HG02763 (cell line): ENCODE measurements at regions not wholly inside any gene's neighbourhood (a gene's known extent, or its start where the extent isn't known, plus 50 kb on each side); places are given as distances from the start of the nearest gene placed in this dataset.
"Not testable (repeated sequence)": the region's sequence is repeated elsewhere in the genome, so short reads cannot be mapped to it uniquely, and the experiment has no call there.

Experiments
- ATAC-seq: cut with Tn5 transposase; IDR thresholded peaks from one replicate; pipeline ENCODE4 v1.9.1; 2021; ENCODE audit warnings: mild to moderate bottlenecking, moderate library complexity; ENCODE audit not compliant: unreplicated experiment

DNA sequence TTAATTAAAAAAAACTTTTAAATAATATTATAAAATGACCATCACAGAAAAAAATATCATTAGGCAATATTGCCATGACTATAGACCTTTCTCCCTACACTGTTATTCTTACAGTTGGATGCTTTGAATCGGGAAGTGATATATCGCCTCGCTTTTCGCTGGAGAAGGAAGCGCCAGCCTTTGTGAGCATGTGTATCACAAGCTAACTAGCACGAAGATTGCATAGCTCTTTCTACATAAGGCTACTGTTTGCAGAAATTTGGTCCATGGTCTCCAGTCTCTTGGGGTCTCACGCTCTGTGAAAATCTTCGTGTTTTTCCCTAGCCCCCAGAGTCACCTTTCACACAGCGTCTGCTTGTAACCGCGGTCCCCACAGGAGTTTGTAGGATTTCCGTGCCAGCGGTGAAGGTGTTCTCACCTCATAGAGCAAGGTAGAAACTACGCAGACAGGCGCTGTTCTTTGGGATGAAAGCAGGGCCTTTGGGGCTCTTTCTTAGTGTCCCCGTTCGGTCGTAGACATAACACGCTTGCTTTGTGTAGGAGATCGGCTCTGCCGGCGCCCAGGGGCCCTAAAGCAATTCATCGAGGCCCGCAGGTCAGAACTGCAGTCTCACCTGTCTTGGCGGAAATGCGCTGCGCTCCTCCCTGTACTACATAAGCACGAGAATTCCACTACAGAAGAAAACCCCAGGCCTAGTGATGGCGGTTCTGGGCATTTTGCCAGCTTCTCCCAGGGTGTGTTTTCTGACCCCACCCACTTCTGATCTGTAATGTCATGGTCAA is 214.5 kb upstream of the NOTCH2NLA start:
- not testable (repeated sequence) for ATAC-seq

DNA sequence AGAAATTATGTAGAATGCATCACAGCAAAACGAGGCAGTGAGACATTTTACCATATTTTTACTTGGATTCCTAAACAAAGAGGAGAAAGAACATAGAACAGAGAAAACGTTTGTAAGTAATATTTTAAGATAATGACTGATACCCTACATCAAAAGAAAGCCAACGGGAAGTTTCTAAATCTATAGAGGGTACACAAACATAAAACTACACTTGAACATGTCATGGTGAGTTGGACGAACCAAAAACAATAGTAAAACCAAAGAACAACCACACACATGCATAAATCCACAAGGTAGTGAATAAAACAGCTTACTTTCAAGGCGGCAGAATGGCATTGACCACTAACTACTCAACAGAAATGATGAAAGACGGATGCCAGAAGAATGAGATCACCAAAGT is 209.7 kb upstream of the NOTCH2NLA start:
- ATAC-seq = not testable (repeated sequence)

DNA sequence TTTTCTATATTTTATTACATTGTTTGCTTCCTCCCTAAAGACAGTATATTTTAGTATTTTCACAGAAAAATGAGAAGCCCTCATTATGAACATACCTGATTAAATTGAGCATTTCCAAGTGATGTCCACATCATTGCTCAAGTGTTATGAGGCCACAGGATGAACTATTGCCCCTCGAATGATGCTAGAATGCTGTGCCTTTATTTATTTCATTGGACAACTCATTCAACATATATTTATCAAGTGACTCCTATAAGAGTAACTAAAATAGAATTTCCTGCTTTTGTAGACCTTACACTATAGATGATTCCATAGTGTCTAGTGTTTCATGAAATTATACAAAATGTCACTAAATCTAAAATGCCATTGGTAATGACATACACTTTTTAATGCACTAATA is 187.8 kb upstream of the NOTCH2NLA start:
- ATAC-seq = not testable (repeated sequence)

DNA sequence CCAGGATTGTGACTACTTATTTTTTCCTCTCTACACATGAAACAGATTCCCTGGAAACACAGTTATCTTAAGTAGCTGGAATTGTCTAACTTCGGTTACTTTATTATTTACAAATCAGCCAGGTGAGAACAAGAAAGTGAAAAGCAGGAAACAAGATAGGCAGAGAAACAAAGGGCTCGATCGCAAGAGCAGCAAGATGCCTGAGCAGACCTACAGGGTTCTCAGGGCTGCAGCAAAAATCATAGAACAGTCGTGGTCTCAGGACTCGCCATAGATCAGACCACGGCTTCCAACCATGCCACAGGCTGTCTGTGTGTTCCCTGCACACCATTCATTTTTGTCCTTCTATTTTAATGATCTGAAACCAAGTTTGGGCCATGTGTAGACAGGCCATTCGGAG is 186.2 kb upstream of the NOTCH2NLA start:
- ATAC-seq = not testable (repeated sequence)

DNA sequence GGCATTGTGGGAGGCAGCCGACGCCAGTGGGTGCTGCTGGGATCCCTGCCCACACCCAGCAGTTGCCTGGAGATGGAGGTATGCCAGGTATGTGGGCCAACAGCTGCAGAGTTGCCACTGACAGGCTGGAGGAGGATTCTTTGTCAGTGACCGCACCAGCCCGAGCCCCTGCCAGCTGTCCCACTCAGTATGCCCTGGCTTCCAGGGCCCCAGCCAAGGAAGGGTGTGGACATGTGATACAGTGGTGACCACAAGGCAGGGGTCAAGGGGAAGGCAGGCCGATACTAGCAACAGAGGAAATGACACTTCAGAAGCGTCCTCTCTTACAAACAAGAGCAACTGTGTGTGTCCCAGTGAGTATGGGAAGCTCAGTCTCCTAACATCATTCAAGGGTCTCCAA is 185.1 kb upstream of the NOTCH2NLA start:
- ATAC-seq = not testable (repeated sequence)

DNA sequence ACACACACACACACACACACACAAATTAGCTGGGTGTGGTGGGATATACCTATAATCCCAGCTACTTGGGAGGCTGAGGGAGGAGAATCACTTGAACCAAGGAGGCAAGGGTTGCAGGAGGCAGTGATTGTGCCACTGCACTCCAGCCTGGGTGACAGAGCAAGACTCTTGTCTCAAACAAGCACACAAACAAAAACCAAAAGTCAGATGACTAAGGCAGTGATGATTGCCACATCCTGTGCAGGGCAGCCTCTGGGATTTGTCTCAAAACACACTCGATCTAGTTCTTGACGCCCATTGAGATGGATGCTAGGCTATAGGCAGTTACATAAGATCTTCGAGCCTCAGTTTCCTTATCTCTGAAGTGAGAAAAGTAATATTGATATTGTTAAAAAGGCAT is 183.1 kb upstream of the NOTCH2NLA start:
- ATAC-seq = not testable (repeated sequence)

DNA sequence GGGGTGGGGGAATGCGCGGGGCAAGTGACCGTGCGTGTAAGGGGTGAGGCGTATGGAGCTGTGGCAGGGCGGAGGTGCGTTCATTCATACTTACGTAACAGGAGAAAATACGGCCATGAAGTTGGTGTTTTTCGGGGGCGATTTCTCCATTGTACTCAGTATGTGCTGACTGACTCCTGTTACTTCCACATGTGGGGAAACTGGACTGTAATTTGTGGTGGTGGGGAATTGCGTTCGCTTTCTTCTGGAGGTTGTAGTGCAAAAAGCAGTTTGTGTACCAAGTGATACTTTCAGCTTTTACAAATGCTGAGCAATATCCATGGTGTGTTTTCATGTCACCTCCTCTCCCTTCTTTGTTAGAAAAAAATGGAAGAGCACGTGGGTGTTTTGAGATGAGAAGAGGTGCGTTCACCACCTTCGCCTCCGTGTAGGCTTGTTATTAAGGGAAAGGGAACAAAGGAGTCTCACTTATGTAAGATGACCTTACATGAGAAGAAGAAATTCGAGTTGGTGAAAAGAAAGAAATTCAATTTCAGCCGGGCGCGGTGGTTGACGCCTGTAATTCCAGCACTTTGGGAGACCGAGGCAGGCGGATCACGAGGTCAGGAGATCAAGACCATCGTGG is 181.1 kb upstream of the NOTCH2NLA start:
- ATAC-seq = not testable (repeated sequence)

DNA sequence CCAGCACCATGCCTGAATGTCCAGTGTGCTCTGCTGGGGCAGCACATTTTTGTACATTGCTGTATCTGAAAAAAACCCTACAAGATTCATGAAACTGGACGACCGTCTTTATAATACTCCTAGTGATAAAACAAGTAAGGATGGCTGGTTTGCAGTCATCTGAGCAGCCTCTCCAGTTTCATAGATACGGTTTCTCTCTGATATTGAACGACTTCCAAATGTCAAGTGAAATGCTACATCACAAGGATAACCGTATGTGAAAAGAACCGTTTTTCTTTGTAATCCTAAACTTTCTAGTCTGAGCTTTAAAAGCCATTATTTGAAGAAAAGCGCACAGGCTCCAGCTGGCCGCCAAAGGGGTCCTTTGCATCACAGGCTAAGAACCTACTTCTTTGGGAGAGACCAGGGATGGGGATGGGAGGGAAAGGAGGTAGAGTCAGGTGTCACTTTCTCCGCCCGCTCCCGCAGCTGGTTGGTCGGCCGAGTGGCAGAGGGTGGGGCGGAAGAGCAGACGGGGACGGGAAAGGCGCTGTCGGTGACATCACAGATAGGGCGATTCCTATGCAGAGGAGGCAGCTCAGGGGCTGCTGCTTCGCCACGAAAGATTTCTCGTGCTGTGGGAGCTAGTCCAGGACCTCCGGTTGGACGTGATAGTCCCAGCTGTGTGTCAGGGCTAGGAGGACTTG is 180.4 kb upstream of the NOTCH2NLA start:
- not testable (repeated sequence) for ATAC-seq

DNA sequence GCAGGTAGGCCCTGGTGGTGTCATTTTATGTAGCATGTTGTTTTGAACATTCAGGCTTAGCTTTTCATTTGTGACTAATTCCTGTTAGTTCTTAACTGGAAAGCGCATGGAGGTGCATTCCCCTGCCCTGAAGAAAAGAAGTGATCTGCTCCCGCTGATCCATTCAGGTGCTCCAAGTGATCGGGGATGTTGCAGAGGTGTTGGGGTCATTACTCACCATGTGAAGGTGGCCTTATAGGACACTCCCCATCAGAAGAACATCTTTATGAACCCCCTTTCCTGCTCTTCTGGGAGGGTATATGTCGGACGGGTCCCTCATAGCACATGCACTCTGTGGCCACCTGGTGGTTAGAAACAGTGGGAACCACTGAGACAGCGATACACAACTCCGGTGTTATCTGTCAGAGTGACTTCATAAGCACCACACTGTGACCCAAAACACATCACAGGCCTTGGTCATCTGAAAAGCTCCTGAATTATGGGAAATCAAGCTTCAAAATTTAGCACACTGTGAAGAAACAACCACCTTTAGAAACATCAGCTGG is 172.5 kb upstream of the NOTCH2NLA start:
- not testable (repeated sequence) for ATAC-seq

DNA sequence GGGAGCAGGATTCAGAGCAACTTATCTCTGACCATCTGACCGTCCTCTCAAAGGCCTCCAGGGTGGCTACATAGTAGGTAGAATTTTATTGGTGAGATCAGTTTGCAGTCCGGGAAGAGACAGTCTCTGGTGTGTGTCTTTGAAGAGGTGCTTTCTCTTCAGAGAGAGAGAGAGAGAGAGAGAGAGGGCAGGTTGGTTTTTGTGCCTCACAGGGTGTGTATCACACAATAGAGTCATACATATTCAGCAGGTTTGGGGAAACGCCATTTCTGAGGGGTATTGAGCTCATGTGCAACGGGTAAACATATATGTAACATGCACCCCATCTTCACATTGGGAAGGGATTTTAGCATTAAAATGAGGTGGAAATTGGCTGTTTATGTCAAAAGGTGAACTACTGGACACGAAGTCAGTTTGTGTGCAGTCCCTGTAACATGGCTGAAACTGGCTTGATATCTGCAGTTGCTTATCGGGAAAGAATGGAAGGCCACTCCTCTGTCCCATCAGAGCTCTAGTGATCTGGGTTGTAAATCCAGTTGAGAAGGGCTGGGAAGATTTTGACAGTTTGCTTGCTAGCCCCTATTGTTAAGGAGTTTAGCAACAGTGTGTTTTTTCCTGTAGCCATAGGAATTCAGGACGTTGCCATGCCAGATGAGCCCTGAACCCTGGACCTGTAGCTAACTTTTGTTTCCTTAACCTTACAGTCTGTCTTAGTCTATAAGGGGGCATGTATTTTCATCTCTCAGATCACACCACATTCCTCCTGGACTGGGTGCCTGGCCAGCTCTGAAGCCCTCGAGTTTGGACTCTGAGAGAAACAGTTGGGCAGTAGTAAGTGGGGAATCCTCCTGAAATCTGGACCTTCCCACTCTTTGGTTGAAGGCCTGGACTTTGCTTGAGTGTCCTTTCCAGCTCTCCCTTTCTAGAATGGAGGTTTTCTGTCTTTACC is 171.6 kb upstream of the NOTCH2NLA start:
- not testable (repeated sequence) for ATAC-seq

DNA sequence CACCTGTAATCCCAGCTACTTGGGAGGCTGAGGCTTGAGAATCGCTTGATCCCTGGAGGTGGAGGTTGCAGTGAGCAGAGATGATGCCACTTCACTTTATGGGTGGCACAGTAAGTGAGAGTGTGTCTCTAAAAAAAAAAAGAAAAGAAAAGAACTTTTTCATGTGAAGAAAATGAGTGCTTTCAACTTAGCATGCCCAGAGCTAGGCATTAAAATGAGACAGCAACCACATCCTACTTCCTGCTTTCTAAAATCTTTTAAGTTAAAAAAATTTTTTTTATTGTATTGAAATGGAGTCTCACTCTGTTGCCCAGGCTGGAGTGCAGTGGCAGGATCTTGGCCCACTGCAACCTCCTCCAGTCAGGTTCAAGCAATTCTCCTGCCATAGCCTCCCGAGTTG is 170.4 kb upstream of the NOTCH2NLA start:
- ATAC-seq = not testable (repeated sequence)

DNA sequence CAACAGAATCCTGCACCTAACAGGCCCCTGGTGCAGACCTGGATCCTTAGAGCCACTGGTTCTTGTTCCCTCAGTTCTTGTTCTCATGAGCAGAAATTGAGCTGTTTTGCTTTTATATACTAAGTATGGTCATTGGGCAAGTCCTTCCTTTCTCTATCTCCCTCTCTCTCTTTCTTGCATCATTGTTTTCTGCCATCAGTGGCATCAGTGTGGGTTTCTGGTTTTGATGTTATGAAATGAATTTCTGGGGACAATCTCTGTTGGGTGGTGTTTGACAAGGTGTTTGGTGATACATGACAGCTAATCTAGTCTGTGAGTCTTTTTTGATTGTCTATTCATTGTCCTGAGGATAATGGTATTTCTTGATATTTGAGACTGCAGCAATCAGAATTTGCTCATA is 168.0 kb upstream of the NOTCH2NLA start:
- ATAC-seq = not testable (repeated sequence)

DNA sequence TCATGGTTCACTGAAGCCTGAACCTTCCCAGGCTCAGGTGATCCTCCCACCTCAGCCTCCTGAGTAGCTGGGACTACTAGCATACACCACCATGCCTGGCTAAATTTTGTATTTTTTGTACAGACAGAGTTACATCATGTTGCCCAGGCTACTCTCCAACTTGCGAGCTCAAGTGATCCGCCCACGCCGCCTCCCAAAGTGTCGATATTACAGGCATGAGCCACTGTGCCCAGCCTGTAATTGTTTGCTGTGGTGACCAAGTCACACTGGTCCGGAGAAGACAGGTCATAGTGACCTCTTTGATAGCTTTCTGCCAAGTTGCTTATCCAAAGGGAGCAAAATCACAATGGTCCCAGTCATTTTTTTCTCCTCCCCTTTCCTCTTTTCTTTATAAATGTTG is 167.4 kb upstream of the NOTCH2NLA start:
- ATAC-seq = not testable (repeated sequence)

DNA sequence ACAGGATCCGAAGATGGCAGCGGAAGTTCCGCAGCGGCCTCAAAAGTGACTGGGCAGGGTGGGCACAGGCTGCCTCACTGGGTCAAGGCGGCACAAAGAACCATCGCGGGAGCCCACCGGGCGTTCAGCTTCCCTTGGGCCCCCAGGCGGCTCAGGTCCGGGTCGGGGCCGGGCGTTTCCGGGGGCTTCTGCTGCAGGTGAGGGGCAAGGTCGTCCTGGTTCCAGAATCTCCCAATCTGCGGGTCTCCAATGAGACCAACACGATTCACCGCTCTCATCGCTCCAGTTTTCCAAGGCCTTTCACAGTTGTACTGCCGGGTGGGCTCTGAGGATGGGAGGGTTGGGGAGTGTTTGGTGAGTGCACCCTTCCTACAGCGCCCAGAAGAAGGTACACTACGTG is 165.0 kb upstream of the NOTCH2NLA start:
- not testable (repeated sequence) for ATAC-seq

DNA sequence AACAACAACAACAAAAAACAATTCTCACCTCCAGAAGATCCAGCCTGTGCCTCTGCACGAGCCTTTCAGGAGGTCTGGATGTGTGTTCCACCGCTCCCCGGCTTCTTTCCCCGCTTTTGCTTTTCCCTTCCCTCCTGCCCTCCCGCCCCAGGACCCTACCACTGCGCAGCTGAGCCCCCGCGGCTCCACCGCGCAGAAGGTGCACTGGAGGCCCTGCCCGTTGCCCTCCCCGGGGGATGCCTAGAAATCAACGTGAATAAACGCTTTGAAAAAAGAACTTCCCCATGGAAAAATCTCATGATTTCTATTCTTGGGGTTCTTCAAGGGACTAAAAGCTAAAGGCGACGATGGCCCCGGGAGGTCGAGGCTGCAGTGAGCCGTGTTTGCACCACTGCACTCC is 164.3 kb upstream of the NOTCH2NLA start:
- not testable (repeated sequence) for ATAC-seq

DNA sequence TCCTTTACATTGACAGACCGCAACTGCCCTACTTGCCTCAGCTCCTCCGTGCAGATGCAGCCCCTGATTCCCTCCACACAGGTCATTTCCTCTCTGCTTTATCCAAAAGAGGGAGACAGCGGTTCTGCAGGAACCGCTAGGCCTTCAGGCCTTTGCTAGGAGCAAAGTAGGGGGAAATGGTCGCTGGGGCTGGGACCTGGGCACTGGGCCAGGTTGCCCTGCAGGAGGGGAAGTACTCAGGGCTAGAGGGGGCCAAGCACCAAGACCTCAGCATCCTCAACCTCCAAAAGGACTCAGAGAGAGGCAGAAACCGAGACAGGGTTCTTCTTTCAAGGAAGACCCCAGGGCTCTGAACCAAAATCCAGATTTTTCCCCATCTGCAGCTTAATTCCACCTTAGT is 160.4 kb upstream of the NOTCH2NLA start:
- ATAC-seq = not testable (repeated sequence)

DNA sequence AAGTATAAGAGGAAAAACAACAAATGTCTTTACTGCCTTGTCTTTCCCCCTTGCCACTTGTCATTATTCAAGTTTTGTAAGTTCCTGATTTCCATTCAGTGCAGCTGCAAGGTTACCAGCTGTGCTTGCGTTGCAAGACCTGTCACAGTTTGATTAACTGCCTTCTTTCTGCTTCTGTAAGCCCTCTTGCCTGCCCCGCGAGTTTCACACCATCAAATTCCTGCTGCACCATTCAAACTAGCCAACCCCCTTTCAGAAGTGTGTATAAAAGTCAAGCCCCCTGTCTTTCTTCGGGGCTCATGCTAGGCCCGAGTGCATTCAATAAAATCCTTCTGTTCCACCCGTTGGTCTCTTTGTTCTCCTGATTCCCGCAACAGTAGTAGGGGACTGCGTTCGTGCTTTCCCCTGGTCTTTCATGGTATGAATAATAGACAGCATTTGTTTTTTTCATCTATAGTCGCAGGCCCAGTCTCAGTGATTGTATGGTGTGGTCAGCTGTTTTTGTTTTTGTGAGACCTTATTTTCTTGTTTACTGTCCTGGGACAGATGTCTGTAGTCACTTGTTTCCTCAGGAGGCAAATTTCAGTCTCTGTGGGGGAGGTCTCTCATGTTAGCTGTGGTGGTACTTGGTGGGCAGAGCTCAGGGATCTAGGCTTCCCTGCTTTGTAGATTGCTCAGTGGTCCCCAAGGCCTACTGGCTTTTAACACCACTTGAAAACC is 159.1 kb upstream of the NOTCH2NLA start:
- peak; percentile 35 for ATAC-seq

DNA sequence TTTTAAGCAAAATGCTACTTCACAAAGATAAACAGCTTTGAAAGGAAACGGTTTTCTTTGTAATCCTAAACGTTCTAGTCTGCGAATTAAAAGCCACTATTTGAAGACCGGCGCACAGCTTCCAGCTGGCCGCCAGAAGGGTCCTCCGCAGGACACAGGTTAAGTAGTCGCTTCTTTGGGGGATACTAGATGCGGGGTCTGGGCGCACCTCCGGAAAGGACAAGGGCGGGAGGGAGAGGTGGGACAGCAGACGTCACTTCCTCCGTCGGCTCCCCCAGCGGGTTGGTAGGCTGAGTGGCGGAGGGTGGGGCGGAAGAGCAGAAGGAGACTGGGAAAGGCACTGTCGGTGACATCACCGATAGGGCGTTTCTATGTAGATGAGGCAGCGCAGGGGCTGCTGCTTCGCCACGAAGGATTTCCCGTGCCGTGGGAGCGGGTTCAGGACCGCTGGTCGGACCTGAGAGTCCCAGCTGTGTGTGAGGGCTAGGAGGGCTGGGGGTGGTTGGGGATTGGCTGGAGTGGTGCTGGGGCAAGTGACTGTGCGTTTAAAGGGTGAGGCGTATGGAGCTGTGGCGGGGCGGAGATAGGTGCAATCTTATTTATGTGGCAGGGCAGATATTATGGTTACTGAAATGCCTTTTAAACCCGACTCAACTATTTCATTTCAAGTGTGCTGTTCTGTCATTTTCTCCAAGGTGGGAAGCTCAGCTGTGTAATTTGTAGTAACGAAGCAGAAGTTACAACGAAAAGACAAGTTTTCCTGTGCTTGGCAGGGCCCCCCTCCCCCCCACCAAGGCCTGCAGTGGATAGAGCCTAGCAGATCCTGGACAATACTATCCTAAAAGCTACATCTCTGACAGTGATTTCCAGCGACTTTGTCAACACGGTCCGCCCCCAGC is 158.3 kb upstream of the NOTCH2NLA start:
- peak; percentile 97 for ATAC-seq

DNA sequence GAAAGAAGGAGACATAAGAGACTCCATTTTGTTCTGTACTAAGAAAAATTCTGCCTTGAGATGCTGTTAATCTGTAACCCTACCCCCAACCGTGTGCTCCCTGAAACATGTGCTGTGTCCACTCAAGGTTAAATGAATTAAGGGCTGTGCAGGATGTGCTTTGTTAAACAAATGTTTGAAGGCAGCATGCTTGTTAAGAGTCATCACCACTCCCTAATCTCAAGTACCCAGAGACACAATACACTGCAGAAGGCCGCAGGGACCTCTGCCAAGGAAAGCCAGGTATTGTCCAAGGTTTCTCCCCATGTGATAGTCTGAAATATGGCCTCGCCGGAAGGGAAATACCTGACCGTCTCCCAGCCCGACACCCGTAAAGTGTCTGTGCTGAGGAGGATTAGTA is 152.4 kb upstream of the NOTCH2NLA start:
- ATAC-seq = not testable (repeated sequence)
